ENCODE measurements at regions not wholly inside any gene's neighbourhood (a gene's known extent, or its start where the extent isn't known, plus 50 kb on each side); places are given as distances from the start of the nearest gene placed in this dataset.

DNA sequence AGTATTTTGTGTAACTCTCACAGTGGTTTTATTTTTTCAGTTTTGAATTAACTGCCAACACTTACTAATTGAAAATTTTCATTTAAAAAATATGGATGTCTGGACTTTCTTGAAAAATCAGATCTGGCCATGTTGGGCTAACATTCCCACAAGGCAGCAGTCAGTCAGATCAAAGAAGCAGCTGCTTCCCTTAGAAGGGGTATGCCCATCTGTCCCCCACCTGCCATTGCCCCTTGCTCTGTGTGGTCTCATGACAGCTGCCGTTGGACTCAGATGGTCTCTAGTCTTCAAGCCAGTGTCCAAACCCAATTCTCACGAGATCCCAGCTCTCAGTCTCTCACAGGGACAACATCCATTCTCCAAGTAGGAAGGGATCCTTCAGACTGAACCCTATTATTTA is 212.1 kb upstream of the GHITM start:
- no peaks in the 10 kb centered on the region for H3K27me3 ChIP-seq (ENCODE audit: control insufficient read depth, insufficient read depth, low read length)
- H3K4me3 ChIP-seq (ENCODE audit: low read length in 3 of 3): no peak overlapping the region
- TF ChIP-seq, protein P1, sequence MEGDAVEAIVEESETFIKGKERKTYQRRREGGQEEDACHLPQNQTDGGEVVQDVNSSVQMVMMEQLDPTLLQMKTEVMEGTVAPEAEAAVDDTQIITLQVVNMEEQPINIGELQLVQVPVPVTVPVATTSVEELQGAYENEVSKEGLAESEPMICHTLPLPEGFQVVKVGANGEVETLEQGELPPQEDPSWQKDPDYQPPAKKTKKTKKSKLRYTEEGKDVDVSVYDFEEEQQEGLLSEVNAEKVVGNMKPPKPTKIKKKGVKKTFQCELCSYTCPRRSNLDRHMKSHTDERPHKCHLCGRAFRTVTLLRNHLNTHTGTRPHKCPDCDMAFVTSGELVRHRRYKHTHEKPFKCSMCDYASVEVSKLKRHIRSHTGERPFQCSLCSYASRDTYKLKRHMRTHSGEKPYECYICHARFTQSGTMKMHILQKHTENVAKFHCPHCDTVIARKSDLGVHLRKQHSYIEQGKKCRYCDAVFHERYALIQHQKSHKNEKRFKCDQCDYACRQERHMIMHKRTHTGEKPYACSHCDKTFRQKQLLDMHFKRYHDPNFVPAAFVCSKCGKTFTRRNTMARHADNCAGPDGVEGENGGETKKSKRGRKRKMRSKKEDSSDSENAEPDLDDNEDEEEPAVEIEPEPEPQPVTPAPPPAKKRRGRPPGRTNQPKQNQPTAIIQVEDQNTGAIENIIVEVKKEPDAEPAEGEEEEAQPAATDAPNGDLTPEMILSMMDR (IDR thresholded peaks at IDR 0.05; ENCODE audit: borderline replicate concordance, extremely low read depth, insufficient read depth): no peak
- H3K9me3 ChIP-seq (ENCODE audit: control insufficient read depth in 2 of 3, insufficient read depth in 1 of 3, low read length in 3 of 3): no peaks in the 10 kb centered on the region
- H3K27ac ChIP-seq (ENCODE audit: low read depth in 2 of 2, low read length in 2 of 2): no peak overlapping the region
- no peak overlapping the region for H3K9ac ChIP-seq (ENCODE audit: low read length in 3 of 3)
- intact Hi-C loops (cut with DNase I): no loop called here
- FAIRE-seq: no peak
- no peaks in the 10 kb centered on the region for H3K4me1 ChIP-seq (ENCODE audit: control insufficient read depth in 2 of 3, insufficient read depth in 2 of 3, low read depth in 1 of 3, low read length in 3 of 3)
- DNase-seq: no peak
- no peaks in the 10 kb centered on the region for H3K36me3 ChIP-seq (ENCODE audit: control insufficient read depth in 2 of 3, insufficient read depth in 3 of 3, low read length in 3 of 3)

DNA sequence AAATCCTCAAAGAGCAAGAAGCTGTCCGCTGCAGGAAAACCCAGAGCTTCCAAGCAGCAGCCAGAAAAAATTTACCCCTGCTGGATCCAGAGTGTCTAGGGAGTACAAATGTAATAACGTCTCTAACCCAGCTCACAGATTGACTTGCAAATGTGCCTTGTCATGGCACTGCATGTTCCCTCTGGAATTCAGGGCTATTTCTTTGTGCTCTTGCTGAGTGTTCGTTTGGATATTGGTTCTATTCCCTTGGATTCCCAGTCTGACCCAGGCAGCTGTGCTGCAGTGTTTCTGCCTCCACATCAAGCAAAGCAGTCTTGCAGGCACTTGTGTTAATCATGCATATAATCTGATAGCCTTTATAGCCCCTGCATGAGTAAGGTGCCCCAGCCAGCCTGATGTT is 209.9 kb upstream of the GHITM start:
- intact Hi-C loops (cut with DNase I): no loop called here
- no peak overlapping the region for H3K4me3 ChIP-seq (ENCODE audit: low read length in 3 of 3)
- no peaks in the 10 kb centered on the region for H3K9me3 ChIP-seq (ENCODE audit: control insufficient read depth in 2 of 3, insufficient read depth in 1 of 3, low read length in 3 of 3)
- no peak overlapping the region for H3K9ac ChIP-seq (ENCODE audit: low read length in 3 of 3)
- no peaks in the 10 kb centered on the region for H3K4me1 ChIP-seq (ENCODE audit: control insufficient read depth in 2 of 3, insufficient read depth in 2 of 3, low read depth in 1 of 3, low read length in 3 of 3)
- H3K36me3 ChIP-seq (ENCODE audit: control insufficient read depth in 2 of 3, insufficient read depth in 3 of 3, low read length in 3 of 3): no peaks in the 10 kb centered on the region
- H3K27ac ChIP-seq (ENCODE audit: low read depth in 2 of 2, low read length in 2 of 2): no peak overlapping the region
- FAIRE-seq (no peak), DNase-seq (no peak)
- no peaks in the 10 kb centered on the region for H3K27me3 ChIP-seq (ENCODE audit: control insufficient read depth, insufficient read depth, low read length)
- TF ChIP-seq, protein P1 (IDR thresholded peaks at IDR 0.05; ENCODE audit: borderline replicate concordance, extremely low read depth, insufficient read depth): no peak

DNA sequence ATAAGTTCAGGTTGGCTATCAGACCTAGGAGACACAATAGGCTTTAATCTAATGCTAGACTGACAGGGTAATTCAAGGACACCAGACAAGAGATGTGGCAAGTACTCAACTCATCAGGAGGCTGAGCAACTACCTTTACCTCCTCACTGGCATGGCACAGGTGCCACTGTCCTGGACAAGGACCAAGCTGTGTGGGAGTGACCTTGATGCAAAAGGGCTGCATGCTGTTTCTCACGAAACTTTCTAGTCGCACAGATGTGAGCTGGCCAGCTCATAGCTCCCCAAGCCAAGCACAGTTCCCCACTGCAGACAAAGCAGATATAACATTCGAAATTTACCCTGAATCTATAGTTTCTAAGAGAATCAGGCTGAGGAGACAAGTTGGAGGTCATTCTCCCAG is 207.6 kb upstream of the GHITM start:
- intact Hi-C loops (cut with DNase I): no loop called here
- no peak for FAIRE-seq
- Histone ChIP-seq H3K36me3 (ENCODE audit: control insufficient read depth in 2 of 3, insufficient read depth in 3 of 3, low read length in 3 of 3) (no peaks in the 10 kb centered on the region), H3K9ac (ENCODE audit: low read length in 3 of 3) (no peak overlapping the region), H3K27me3 (ENCODE audit: control insufficient read depth, insufficient read depth, low read length) (no peaks in the 10 kb centered on the region), H3K9me3 (ENCODE audit: control insufficient read depth in 2 of 3, insufficient read depth in 1 of 3, low read length in 3 of 3) (no peaks in the 10 kb centered on the region), H3K27ac (ENCODE audit: low read depth in 2 of 2, low read length in 2 of 2) (no peak overlapping the region), H3K4me3 (ENCODE audit: low read length in 3 of 3) (no peak overlapping the region), H3K4me1 (ENCODE audit: control insufficient read depth in 2 of 3, insufficient read depth in 2 of 3, low read depth in 1 of 3, low read length in 3 of 3) (no peaks in the 10 kb centered on the region)
- DNase-seq: no peak
- TF ChIP-seq, protein P1 (IDR thresholded peaks at IDR 0.05; ENCODE audit: borderline replicate concordance, extremely low read depth, insufficient read depth): no peak

DNA sequence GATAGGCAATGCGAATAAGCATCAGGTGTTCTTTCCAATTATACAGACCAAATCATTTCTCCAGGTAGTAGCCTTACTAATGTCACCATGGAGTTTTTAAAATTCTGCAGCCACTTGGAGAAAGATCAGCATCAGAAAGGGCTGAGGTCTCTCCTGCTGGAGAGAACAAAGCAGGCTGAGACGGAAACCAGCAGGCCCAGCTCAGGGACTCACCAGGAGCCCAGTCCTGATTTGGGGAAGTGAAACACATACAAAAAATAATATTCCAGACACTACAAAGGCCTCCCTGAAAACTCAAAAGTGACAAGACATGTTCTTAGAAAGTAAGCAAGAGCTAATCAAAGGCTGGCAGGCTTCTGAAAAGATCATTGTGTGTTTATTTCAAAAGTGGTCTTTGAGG is 207.1 kb upstream of the GHITM start:
- Histone ChIP-seq H3K4me1 (ENCODE audit: control insufficient read depth in 2 of 3, insufficient read depth in 2 of 3, low read depth in 1 of 3, low read length in 3 of 3) (no peaks in the 10 kb centered on the region), H3K4me3 (ENCODE audit: low read length in 3 of 3) (no peak overlapping the region), H3K27me3 (ENCODE audit: control insufficient read depth, insufficient read depth, low read length) (no peaks in the 10 kb centered on the region), H3K27ac (ENCODE audit: low read depth in 2 of 2, low read length in 2 of 2) (no peak overlapping the region), H3K9me3 (ENCODE audit: control insufficient read depth in 2 of 3, insufficient read depth in 1 of 3, low read length in 3 of 3) (no peaks in the 10 kb centered on the region), H3K36me3 (ENCODE audit: control insufficient read depth in 2 of 3, insufficient read depth in 3 of 3, low read length in 3 of 3) (no peaks in the 10 kb centered on the region), H3K9ac (ENCODE audit: low read length in 3 of 3) (no peak overlapping the region)
- TF ChIP-seq, protein P1 (IDR thresholded peaks at IDR 0.05; ENCODE audit: borderline replicate concordance, extremely low read depth, insufficient read depth): no peak
- no peak for FAIRE-seq
- DNase-seq: no peak
- intact Hi-C loops (cut with DNase I): no loop called here
